ENCODE measurements at regions not wholly inside any gene's neighbourhood (a gene's known extent, or its start where the extent isn't known, plus 50 kb on each side); places are given as distances from the start of the nearest gene placed in this dataset.

- no peak overlapping the region for H2AFZ ChIP-seq (ENCODE audit: low read depth, low read length, poor library complexity, severe bottlenecking)
- H3K27me3 ChIP-seq (ENCODE audit: insufficient read depth, low read length) = no peaks in the 10 kb centered on the region; the same call in 1 of the 2 replicates
- H3K9me2 ChIP-seq (ENCODE audit: insufficient read depth) = no peaks in the 10 kb centered on the region
- ChIA-PET CTCF (no interaction called here), RAD21 (ENCODE audit: low non-redundant PET in 1 of 2, low total read pairs in 2 of 2, uncharacterized antibody in 2 of 2, unreplicated experiment in 2 of 2) (no interaction called here), POLR2A (no interaction called here)
- no peaks in the 10 kb centered on the region for H3K4me1 ChIP-seq (ENCODE audit: control insufficient read depth in 1 of 2, insufficient read depth in 2 of 2, low read length in 2 of 2)
- H3K9ac ChIP-seq (ENCODE audit: low read length) = no peak overlapping the region
- H3K79me2 ChIP-seq (ENCODE audit: insufficient read depth, low read length) = no peaks in the 10 kb centered on the region
- H3K4me3 ChIP-seq (replicated peaks in 1 of 2; ENCODE audit: low read depth in 1 of 2, low read length in 2 of 2) = no peak overlapping the region
- no peaks in the 10 kb centered on the region for H4K20me1 ChIP-seq (ENCODE audit: insufficient read depth)
- BruUV-seq (replicated peaks) = no TSS peak
- no peaks in the 10 kb centered on the region for H3K36me3 ChIP-seq (ENCODE audit: control insufficient read depth in 1 of 2, insufficient read depth in 2 of 2, low read length in 2 of 2)
- no peak overlapping the region for H3K4me2 ChIP-seq (ENCODE audit: low read length)
- H3K27ac ChIP-seq (ENCODE audit: low read depth, low read length) = no peak overlapping the region
- TF ChIP-seq POLR2AphosphoS5 (IDR thresholded peaks at IDR 0.05; ENCODE audit: low read depth, low read length) (no peak), ZNF274 (IDR thresholded peaks at IDR 0.05; ENCODE audit: low read depth, low read length) (no peak), YY1 (IDR thresholded peaks at IDR 0.05; ENCODE audit: extremely low read depth, insufficient replicate concordance, low read depth, low read length) (no peak), EZH2phosphoT487 (IDR thresholded peaks at IDR 0.05; ENCODE audit: borderline replicate concordance) (no peak), EZH2 (IDR thresholded peaks at IDR 0.05) (no peak), SP1 (IDR thresholded peaks at IDR 0.05; ENCODE audit: low read depth) (no peak), POLR2A (IDR thresholded peaks at IDR 0.05; ENCODE audit: borderline replicate concordance, extremely low read depth, insufficient read depth, insufficient read length) (no peak)
- ATAC-seq (no peak), DNase-seq (ENCODE audit: low read depth, low spot score) (no peak)
- H3K9me3 ChIP-seq (ENCODE audit: control insufficient read depth in 1 of 2, insufficient read depth in 1 of 2, low read depth in 1 of 2, low read length in 2 of 2) = no peaks in the 10 kb centered on the region
- intact Hi-C loops (cut with micrococcal nuclease) = no loop called here
Measured at GRCh38 chr22:34951212-34951611, 114.7 kb upstream of the ISX start.

GRCh38 chr22:34960005-34960404 is 106.0 kb upstream of the ISX start:
- Histone ChIP-seq H3K27ac (ENCODE audit: low read depth, low read length) (no peak overlapping the region), H3K9me3 (ENCODE audit: control insufficient read depth in 1 of 2, insufficient read depth in 1 of 2, low read depth in 1 of 2, low read length in 2 of 2) (no peaks in the 10 kb centered on the region), H2AFZ (ENCODE audit: low read depth, low read length, poor library complexity, severe bottlenecking) (no peak overlapping the region), H3K9ac (ENCODE audit: low read length) (no peak overlapping the region), H3K27me3 (ENCODE audit: insufficient read depth, low read length) (peaks cover 9% of the 10 kb centered on the region), H3K4me1 (ENCODE audit: control insufficient read depth in 1 of 2, insufficient read depth in 2 of 2, low read length in 2 of 2) (no peaks in the 10 kb centered on the region), H4K20me1 (ENCODE audit: insufficient read depth) (no peaks in the 10 kb centered on the region), H3K9me2 (ENCODE audit: insufficient read depth) (no peaks in the 10 kb centered on the region), H3K4me2 (ENCODE audit: low read length) (no peak overlapping the region), H3K36me3 (ENCODE audit: control insufficient read depth in 1 of 2, insufficient read depth in 2 of 2, low read length in 2 of 2) (no peaks in the 10 kb centered on the region), H3K79me2 (ENCODE audit: insufficient read depth, low read length) (no peaks in the 10 kb centered on the region), H3K4me3 (replicated peaks in 1 of 2; ENCODE audit: low read depth in 1 of 2, low read length in 2 of 2) (no peak overlapping the region)
- ChIA-PET POLR2A (no interaction called here), RAD21 (ENCODE audit: low non-redundant PET in 1 of 2, low total read pairs in 2 of 2, uncharacterized antibody in 2 of 2, unreplicated experiment in 2 of 2) (no interaction called here), CTCF (no interaction called here)
- no TSS peak for BruUV-seq (replicated peaks)
- intact Hi-C loops (cut with micrococcal nuclease) = no loop called here
- DNase-seq (ENCODE audit: low read depth, low spot score) (no peak), ATAC-seq (no peak)
- TF ChIP-seq ZBTB33 (IDR thresholded peaks at IDR 0.05; ENCODE audit: extremely low read depth, insufficient replicate concordance, low read length) (no peak), ZNF274 (IDR thresholded peaks at IDR 0.05; ENCODE audit: low read depth, low read length) (no peak), RAD21 (IDR thresholded peaks at IDR 0.05; ENCODE audit: low read depth) (no peak), ZFX (IDR thresholded peaks at IDR 0.05) (no peak)
